ENCODE measurements at regions not wholly inside any gene's neighbourhood (a gene's known extent, or its start where the extent isn't known, plus 50 kb on each side); places are given as distances from the start of the nearest gene placed in this dataset.

DNA sequence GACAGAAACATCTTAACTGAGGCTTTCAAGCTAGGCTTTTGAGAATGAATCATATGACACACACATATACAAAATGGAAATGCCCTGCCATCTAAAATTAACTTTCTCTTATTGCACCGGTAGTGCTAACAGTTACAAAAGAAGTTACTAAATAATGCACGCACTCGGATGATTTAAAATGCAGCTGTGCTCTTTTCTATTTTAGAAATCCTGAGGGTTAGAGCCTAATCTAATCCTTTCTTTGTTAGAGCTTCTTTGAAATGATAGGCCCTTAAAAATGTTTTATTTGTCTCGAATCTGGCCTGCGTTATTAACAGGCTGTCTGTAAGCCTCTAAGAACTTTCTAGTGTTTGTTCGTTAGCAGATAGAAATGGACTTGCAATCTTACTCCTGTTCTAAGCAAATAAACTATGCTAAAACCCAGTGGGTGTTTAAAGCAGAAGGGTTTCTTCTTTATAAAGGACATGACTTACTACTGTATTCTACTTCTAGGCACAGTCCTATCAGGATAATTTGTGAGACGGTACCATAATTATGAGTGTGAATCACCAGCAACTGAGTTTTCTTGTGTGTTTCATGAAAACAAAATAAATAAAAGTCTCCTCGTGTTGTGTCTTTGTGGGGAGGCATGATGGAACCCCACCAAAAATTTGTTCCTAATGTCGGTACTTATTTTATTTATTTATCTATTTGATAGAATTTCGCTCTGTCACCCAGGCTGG, 69.2 kb upstream of the MYO10 start:
- Histone ChIP-seq H3K4me1 (no peaks in the 10 kb centered on the region), H3K27me3 (ENCODE audit: control insufficient read depth, insufficient read depth, low read length) (no peaks in the 10 kb centered on the region), H3K36me3 (ENCODE audit: control insufficient read depth, insufficient read depth, low read length) (no peaks in the 10 kb centered on the region), H2AFZ (no peak overlapping the region), H3K79me2 (no peaks in the 10 kb centered on the region), H3K27ac (no peak overlapping the region), H3K4me3 (ENCODE audit: low read depth, low read length) (no peak overlapping the region), H3K4me2 (ENCODE audit: low read length) (no peak overlapping the region), H3K9me3 (ENCODE audit: control insufficient read depth, low read length) (no peaks in the 10 kb centered on the region), H3K9ac (no peak overlapping the region)
- TF ChIP-seq CTCF (IDR thresholded peaks at IDR 0.05) = no peak

- Histone ChIP-seq H3K27me3 (ENCODE audit: control insufficient read depth, insufficient read depth, low read length) (no peaks in the 10 kb centered on the region), H3K36me3 (ENCODE audit: control insufficient read depth, insufficient read depth, low read length) (no peaks in the 10 kb centered on the region), H3K4me3 (ENCODE audit: low read depth, low read length) (no peak overlapping the region), H3K9me3 (ENCODE audit: control insufficient read depth, low read length) (no peaks in the 10 kb centered on the region), H3K27ac (no peak overlapping the region), H2AFZ (no peak overlapping the region), H3K9ac (no peak overlapping the region), H3K79me2 (no peaks in the 10 kb centered on the region), H3K4me2 (ENCODE audit: low read length) (no peak overlapping the region), H3K4me1 (no peaks in the 10 kb centered on the region)
- TF ChIP-seq CTCF (IDR thresholded peaks at IDR 0.05) = no peak
Observed at GRCh38 chr5:17012289-17012688, 76.2 kb upstream of the MYO10 start.

DNA sequence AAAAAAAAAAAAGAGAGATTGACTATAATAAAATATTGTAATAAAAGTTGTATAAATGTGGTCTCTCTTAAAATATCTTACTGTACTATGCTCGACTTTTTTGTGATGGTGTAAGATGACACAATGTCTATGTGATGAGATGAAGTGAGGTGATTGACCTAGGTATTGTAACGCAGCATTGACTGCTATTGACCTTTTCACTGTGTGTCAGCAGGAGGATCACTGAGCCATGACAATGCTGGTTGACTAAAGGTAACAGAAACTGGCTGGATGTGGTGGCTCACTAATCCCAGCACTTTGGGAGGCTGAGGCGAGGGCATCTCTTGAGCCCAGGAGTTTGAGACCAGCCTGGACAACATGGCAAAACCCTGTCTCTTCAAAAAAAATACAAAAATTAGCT, 78.6 kb upstream of the MYO10 start:
- no peak overlapping the region for H3K4me2 ChIP-seq (ENCODE audit: low read length)

DNA sequence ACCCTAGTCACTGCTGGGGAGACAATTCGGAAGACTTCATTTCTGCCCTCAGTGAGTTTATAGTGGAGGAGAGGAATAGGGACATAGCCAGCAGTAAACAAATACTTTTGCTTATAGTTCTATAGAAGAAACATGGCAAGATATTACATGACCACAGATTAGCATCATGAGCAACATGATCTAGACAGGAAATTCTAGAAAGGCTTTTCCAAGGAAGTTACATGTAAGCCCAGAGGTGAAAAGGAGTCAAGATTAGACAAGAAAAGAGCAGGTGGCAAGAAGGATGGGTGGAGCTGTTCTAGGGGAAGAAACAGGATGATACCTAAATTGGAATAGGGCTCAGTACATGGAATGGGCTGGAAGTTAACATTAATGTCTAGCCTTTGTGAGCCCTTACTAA, 82.8 kb upstream of the MYO10 start:
- Histone ChIP-seq H3K9ac (no peak overlapping the region), H3K36me3 (ENCODE audit: control insufficient read depth, insufficient read depth, low read length) (no peaks in the 10 kb centered on the region), H3K4me3 (ENCODE audit: low read depth, low read length) (no peak overlapping the region), H3K9me3 (ENCODE audit: control insufficient read depth, low read length) (no peaks in the 10 kb centered on the region), H3K79me2 (no peaks in the 10 kb centered on the region), H3K27me3 (ENCODE audit: control insufficient read depth, insufficient read depth, low read length) (no peaks in the 10 kb centered on the region), H2AFZ (no peak overlapping the region), H3K4me2 (ENCODE audit: low read length) (no peak overlapping the region), H3K27ac (no peak overlapping the region), H3K4me1 (no peaks in the 10 kb centered on the region)
- no peak for TF ChIP-seq CTCF (IDR thresholded peaks at IDR 0.05)

More for the DNA sequence above, 78.6 kb upstream of the MYO10 start:
- TF ChIP-seq CTCF (IDR thresholded peaks at IDR 0.05) = no peak
- Histone ChIP-seq H3K9me3 (ENCODE audit: control insufficient read depth, low read length) (no peaks in the 10 kb centered on the region), H3K79me2 (no peaks in the 10 kb centered on the region), H3K27me3 (ENCODE audit: control insufficient read depth, insufficient read depth, low read length) (no peaks in the 10 kb centered on the region), H3K27ac (no peak overlapping the region), H3K9ac (no peak overlapping the region), H3K36me3 (ENCODE audit: control insufficient read depth, insufficient read depth, low read length) (no peaks in the 10 kb centered on the region), H3K4me1 (no peaks in the 10 kb centered on the region), H2AFZ (no peak overlapping the region), H3K4me3 (ENCODE audit: low read depth, low read length) (no peak overlapping the region)

DNA sequence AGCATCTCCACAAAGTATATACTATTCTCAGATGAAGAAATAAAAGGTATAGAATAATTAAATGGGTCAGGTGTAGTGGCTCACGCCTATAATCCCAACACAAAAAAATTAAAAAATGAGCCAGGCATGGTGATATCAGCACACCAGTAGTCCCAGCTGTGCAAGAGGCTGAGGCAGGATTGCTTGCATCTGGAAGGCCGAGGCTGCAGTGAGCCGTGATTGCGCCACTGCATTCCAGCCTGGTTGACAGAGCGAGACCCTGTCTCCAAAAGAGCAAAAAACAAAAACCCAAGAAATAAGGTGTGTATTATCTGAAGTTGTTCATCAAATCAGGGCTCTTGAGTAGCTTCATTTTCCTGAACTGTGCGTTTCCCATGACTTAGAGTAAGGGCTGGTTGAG, 83.2 kb upstream of the MYO10 start:
- TF ChIP-seq CTCF (IDR thresholded peaks at IDR 0.05) = no peak
- Histone ChIP-seq H3K27ac (no peak overlapping the region), H3K36me3 (ENCODE audit: control insufficient read depth, insufficient read depth, low read length) (no peaks in the 10 kb centered on the region), H3K27me3 (ENCODE audit: control insufficient read depth, insufficient read depth, low read length) (no peaks in the 10 kb centered on the region), H3K79me2 (no peaks in the 10 kb centered on the region), H3K4me3 (ENCODE audit: low read depth, low read length) (no peak overlapping the region), H3K9ac (no peak overlapping the region), H2AFZ (no peak overlapping the region), H3K4me2 (ENCODE audit: low read length) (no peak overlapping the region), H3K9me3 (ENCODE audit: control insufficient read depth, low read length) (no peaks in the 10 kb centered on the region), H3K4me1 (no peaks in the 10 kb centered on the region)

All from parathyroid adenoma (tissue), 2 donors.